GM10248 (cell line): ENCODE measurements at regions not wholly inside any gene's neighbourhood (a gene's known extent, or its start where the extent isn't known, plus 50 kb on each side); places are given as distances from the start of the nearest gene placed in this dataset.

Experiments
- CTCF ChIA-PET: fragments of 300-600 bp; sonication (Branson Sonifier 250); formaldehyde crosslinking; extraction: SDS; loops from one replicate; lab custom pipeline; 2021; ENCODE audit warnings: antibody characterized with exemption; lab: Yijun Ruan, JAX
- POLR2A ChIA-PET: fragments of 350-650 bp; sonication (Branson Sonifier 250); formaldehyde crosslinking; extraction: SDS; loops from one replicate; lab custom pipeline; 2020; ENCODE audit warnings: antibody characterized with exemption; lab: Yijun Ruan, JAX
- DNase-seq: peaks from one replicate; pipeline ENCODE4 v3.0.0; 2012; ENCODE audit errors: extremely low spot score
- TF ChIP-seq, protein P1 (sequence below): IDR thresholded peaks from 2 replicates; pipeline ENCODE4 v1.5.1; 2012; ENCODE audit warnings: mild to moderate bottlenecking, low read depth; ENCODE audit errors: extremely low read depth, missing control alignments, control extremely low read depth

DNA sequence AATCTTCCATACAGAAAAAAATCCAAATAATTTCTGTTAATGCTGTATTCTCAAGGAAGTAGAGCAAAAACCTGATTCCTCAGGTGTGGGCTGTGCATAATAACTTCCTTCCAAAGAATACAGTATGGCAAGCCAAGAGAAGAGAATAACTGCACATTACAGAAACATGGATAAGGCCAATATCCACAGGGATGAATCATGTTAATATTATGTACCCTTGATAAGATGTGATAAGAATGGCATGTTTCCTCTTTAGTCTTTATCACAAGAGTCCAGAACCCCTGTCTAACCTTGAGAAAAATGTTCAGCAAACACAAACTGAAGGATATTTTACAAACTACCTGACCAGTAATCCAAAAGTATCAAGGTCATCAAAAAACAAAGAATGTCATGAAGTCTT, 795.8 kb downstream of the SEMA5A start:
- DNase-seq: no peak
- POLR2A ChIA-PET: no interaction called here
- TF ChIP-seq, protein P1, sequence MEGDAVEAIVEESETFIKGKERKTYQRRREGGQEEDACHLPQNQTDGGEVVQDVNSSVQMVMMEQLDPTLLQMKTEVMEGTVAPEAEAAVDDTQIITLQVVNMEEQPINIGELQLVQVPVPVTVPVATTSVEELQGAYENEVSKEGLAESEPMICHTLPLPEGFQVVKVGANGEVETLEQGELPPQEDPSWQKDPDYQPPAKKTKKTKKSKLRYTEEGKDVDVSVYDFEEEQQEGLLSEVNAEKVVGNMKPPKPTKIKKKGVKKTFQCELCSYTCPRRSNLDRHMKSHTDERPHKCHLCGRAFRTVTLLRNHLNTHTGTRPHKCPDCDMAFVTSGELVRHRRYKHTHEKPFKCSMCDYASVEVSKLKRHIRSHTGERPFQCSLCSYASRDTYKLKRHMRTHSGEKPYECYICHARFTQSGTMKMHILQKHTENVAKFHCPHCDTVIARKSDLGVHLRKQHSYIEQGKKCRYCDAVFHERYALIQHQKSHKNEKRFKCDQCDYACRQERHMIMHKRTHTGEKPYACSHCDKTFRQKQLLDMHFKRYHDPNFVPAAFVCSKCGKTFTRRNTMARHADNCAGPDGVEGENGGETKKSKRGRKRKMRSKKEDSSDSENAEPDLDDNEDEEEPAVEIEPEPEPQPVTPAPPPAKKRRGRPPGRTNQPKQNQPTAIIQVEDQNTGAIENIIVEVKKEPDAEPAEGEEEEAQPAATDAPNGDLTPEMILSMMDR: no peak
- CTCF ChIA-PET: interaction anchor here (1.5 kb wide), 1 partner anchor 23 kb away, joined by 3 read pairs; no protein-coding TSS in a partner anchor

DNA sequence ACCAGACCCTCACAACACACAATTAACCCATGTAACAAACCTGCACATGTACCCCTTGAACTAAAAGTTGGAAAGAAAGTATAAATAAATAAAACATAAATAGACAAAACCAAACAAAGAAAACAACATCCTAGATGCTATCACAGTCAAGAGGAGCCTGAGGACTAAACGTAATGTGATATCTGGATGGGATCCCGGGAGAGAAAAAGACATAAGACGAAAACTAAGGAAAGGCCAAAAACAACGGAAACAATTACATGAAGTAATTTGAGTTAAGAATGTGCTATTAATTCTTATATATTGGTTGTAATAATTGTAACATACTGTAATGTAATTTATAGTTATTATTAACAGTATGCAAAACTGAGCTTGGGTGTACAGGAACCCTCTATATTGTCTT, 793.9 kb downstream of the SEMA5A start:
- CTCF ChIA-PET: no interaction called here
- no peak for DNase-seq
- TF ChIP-seq, protein P1: no peak
- POLR2A ChIA-PET: no interaction called here

DNA sequence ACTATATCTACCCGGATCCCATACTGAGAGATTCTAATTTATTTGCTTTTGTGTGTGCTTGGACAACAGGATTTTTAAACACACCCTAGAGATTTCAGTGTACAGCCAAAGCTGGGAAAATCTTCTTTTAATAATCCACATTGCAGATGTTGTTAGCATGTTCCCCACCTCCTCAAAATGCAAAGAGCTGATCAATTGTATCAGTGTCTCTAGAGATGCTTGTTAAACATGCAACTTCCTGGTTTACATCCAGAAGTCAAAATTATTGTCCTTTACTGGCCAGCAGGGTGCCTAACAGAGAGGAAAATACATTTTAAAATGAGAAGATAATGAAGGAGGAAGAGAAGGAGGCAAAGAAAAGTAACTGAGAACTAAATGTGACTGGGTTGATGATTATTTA, 793.3 kb downstream of the SEMA5A start:
- POLR2A ChIA-PET: no interaction called here
- CTCF ChIA-PET: no interaction called here
- TF ChIP-seq, protein P1: no peak
- no peak for DNase-seq

DNA sequence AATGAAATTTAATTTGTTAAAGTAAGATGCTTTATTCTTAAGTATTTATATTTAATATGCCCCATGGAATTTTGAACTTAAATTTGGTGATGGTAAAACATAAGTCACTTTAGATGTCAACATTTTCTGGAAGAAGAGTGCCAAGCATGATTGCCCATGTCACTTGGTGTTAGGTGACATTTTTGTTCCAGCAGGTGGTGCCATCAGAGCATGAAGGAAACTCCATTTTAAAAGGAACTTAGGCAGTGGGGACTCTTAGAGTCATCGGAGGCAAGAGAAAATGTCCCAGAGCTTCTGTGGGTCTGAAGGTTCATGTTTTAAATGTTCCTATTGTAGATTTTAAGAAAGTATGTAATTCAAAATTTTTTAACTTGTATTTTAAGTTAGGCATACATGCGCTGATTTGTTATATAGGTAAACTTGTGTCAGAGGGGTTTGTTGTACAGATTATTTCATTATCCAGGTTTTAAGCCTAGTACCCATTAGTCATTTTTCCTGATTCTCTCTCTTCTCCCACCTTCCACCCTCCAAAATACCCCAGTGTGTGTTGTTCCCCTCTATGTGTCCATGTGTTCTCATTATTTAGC, 789.3 kb downstream of the SEMA5A start:
- CTCF ChIA-PET: no interaction called here
- TF ChIP-seq, protein P1: peak; percentile 49
- POLR2A ChIA-PET: no interaction called here
- peak; percentile 14 for DNase-seq

DNA sequence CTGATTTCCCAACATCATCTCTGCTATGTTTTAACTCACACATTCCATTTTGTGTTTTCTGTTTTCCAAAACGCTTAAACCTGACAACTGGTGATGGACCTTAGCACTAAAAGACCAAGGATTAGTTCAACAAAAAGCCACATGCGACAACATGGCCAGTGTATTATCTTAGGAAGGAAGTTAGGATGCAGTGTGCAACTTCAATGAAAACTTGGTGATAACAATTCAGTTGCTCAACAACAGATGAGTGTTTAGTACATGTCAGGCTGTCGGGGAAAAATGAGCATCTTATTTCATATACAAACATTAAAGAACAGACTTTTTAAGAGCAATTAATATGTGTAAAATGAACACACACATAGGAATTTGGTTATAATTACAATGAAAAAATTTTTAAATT, 780.0 kb downstream of the SEMA5A start:
- ChIA-PET POLR2A (no interaction called here), CTCF (no interaction called here)
- TF ChIP-seq, protein P1: no peak
- DNase-seq: no peak

DNA sequence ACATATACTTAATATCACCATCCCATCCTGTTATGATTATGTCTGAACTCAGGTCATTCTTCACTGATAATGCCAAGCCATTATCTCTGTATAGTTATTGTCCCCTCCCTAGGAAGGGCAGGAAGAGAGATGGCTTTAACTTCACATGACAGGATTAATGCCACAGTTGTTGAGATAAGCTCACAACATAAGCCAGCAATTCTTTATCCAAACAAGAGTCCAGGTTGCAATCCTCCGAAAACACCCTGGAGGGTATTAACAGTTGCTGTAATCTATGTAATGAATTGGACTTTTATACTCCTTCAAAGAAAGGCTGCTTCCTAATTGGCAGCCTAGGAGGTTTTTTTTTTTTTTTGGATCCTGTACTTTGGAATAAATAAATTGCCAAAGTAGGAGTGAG, 779.4 kb downstream of the SEMA5A start:
- no peak for DNase-seq
- CTCF ChIA-PET: no interaction called here
- TF ChIP-seq, protein P1: no peak
- POLR2A ChIA-PET: no interaction called here
